ENCODE measurements at regions not wholly inside any gene's neighbourhood (a gene's known extent, or its start where the extent isn't known, plus 50 kb on each side); places are given as distances from the start of the nearest gene placed in this dataset.

DNA sequence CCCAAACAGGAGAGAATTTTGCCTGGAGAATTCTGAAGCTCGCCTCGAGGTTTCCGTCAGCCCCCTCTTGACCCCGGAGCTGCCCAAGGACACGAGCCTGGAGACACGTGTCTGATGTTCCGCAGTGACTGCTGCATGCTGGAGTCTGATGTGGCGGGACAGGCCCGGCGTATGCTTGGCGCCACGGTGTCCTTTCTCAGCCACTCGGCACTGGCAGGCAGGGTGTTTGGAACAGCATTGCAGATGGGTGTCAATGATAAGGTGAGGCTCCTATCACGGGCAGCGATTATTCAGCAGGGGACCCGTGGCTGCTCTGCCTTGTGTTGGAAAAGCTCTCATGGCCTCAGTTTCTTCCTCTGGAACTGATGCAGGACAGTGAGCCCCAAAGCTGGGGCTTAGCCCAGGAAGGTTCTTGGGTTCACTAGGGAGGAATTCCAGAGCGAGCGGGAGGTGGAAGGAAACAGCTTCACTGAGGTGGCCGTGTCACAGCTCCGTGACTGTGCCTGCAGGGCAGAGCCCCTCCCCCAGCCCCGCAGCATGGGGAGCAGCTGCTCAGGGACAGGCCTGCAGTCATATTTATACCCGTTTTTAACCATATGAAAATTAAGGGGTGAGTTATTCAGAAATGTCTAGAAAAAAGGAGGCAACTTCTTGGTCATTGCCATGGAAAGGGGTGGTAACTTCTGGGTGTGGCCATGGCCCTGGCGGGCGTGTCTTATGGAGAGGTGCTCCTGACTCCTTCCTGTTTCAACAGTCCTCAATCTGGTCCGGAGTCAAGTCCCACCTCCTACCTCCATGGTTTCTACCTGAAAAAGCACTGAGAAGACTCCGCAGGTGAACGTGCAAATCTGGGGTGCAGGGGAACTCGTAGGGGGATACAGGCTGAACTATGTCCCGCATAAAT lies 123.4 kb downstream of the SIK1 start:
- Histone ChIP-seq H3K4me3 (no peak overlapping the region), H3K27ac (peak overlapping the region; percentile 67), H3K4me1 (peaks cover 77% of the 10 kb centered on the region), H3K27me3 (peaks cover 3% of the 10 kb centered on the region), H3K36me3 (no peaks in the 10 kb centered on the region), H3K9me3 (no peaks in the 10 kb centered on the region)
- WGBS, result 68% methylated on average over 29 of the region's 29 CpGs
- TF ChIP-seq POLR2AphosphoS5 (IDR thresholded peaks at IDR 0.05), result no peak
- TF ChIP-seq, protein P1, sequence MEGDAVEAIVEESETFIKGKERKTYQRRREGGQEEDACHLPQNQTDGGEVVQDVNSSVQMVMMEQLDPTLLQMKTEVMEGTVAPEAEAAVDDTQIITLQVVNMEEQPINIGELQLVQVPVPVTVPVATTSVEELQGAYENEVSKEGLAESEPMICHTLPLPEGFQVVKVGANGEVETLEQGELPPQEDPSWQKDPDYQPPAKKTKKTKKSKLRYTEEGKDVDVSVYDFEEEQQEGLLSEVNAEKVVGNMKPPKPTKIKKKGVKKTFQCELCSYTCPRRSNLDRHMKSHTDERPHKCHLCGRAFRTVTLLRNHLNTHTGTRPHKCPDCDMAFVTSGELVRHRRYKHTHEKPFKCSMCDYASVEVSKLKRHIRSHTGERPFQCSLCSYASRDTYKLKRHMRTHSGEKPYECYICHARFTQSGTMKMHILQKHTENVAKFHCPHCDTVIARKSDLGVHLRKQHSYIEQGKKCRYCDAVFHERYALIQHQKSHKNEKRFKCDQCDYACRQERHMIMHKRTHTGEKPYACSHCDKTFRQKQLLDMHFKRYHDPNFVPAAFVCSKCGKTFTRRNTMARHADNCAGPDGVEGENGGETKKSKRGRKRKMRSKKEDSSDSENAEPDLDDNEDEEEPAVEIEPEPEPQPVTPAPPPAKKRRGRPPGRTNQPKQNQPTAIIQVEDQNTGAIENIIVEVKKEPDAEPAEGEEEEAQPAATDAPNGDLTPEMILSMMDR (IDR thresholded peaks at IDR 0.05), result no peak
- DNase-seq (ENCODE audit: low spot score in 2 of 2), result peak in 1 of 2 donors; percentile 63

GRCh38 chr21:43302769-43303168 lies 124.2 kb downstream of the SIK1 start:
- peak overlapping the region; percentile 67 for H3K27ac ChIP-seq
- TF ChIP-seq POLR2AphosphoS5 (IDR thresholded peaks at IDR 0.05) (no peak), POLR2A (IDR thresholded peaks at IDR 0.05) (no peak), EP300 (IDR thresholded peaks at IDR 0.05) (no peak)
- TF ChIP-seq, protein P1 (IDR thresholded peaks at IDR 0.05), result no peak
- H3K27me3 ChIP-seq, result peaks cover 3% of the 10 kb centered on the region
- H3K36me3 ChIP-seq, result no peaks in the 10 kb centered on the region
- peaks cover 70% of the 10 kb centered on the region for H3K4me1 ChIP-seq
- 84% methylated on average over 12 of the region's 14 CpGs for WGBS
- no peaks in the 10 kb centered on the region for H3K9me3 ChIP-seq
- no peak overlapping the region for H3K4me3 ChIP-seq
- no peak for DNase-seq (ENCODE audit: low spot score in 2 of 2)

DNA sequence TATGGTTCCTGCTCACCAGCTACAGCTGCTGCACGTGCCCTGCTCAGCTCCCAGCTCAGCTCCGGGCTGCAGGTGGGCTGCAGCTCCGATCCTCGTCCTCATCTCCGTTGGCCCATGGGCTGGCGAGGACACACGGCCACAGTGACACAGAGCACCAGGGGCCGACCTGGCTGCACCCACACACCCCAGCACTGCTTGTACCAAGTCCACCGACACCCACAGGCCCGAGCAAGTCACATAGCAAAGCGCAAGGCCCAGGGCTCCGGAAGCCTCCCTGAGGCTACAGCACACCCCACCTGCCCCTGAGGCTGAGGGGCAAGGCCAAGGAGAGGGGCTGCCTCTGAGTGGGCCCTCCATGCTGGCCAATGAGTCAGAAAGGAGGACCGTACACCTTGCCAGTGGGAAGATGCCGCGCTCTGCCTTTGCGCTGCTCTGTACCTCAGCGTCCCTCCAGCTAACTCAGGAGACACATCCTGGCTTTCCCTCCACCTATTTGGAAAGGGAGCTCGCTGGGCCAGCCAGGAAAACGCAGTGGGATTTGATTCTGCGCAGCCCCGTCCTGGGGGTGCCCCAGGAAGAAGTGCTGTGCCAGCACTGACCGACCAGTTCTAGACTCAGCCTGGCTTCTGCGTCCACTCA lies 124.8 kb downstream of the SIK1 start:
- no peaks in the 10 kb centered on the region for H3K36me3 ChIP-seq
- no peaks in the 10 kb centered on the region for H3K9me3 ChIP-seq
- DNase-seq (ENCODE audit: low spot score in 2 of 2), result no peak
- H3K27me3 ChIP-seq, result peaks cover 6% of the 10 kb centered on the region
- H3K4me1 ChIP-seq, result peaks cover 64% of the 10 kb centered on the region
- no peak overlapping the region for H3K4me3 ChIP-seq
- TF ChIP-seq POLR2AphosphoS5 (IDR thresholded peaks at IDR 0.05), result no peak
- no peak for TF ChIP-seq POLR2A (IDR thresholded peaks at IDR 0.05)
- TF ChIP-seq, protein P1 (IDR thresholded peaks at IDR 0.05), result no peak
- no peak for TF ChIP-seq EP300 (IDR thresholded peaks at IDR 0.05)
- WGBS, result 84% methylated on average over 10 of the region's 23 CpGs
- peak overlapping the region; percentile 90 for H3K27ac ChIP-seq

- Histone ChIP-seq H3K4me1 (peaks cover 59% of the 10 kb centered on the region), H3K4me3 (no peak overlapping the region), H3K9me3 (no peaks in the 10 kb centered on the region), H3K27ac (peak overlapping the region; percentile 90), H3K36me3 (no peaks in the 10 kb centered on the region), H3K27me3 (peaks cover 8% of the 10 kb centered on the region)
- 63% methylated on average over 13 of the region's 19 CpGs for WGBS
- DNase-seq (ENCODE audit: low spot score in 2 of 2), result no peak
- no peak for TF ChIP-seq POLR2A (IDR thresholded peaks at IDR 0.05)
- TF ChIP-seq POLR2AphosphoS5 (IDR thresholded peaks at IDR 0.05), result no peak
- no peak for TF ChIP-seq EP300 (IDR thresholded peaks at IDR 0.05)
- TF ChIP-seq, protein P1 (IDR thresholded peaks at IDR 0.05), result no peak
Observed at GRCh38 chr21:43301409-43302061, 125.4 kb downstream of the SIK1 start.
